HG03066 (cell line): ENCODE measurements at regions not wholly inside any gene's neighbourhood (a gene's known extent, or its start where the extent isn't known, plus 50 kb on each side); places are given as distances from the start of the nearest gene placed in this dataset.
"Not testable (repeated sequence)": the region's sequence is repeated elsewhere in the genome, so short reads cannot be mapped to it uniquely, and the experiment has no call there.

ENCODE experiments used
- ATAC-seq: cut with Tn5 transposase; IDR thresholded peaks from one replicate; pipeline ENCODE4 v1.9.1; 2021; ENCODE audit warnings: low read depth; ENCODE audit not compliant: unreplicated experiment

GRCh38 chrX:13387666-13388494, 68.0 kb upstream of the ATXN3L start:
- no peak for ATAC-seq

DNA sequence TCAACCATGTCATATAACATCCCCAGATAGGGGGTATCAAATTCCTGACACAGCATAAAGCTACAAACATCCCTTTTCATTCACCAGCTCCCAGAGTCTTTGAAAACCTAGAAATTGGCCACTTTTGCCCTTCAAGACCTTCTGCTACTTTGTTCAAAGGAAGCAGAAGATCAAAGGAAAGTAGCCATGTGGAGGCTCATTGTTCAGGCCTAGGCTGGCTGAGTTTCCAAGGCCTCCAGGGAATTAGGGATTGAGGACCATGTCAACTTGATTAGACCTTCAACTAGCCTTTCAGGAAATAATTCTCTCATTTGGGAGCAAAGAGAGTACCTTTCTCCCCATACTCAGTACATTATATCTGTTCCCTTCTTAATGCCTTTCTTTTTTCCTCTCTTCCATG, 66.8 kb upstream of the ATXN3L start:
- no peak for ATAC-seq

DNA sequence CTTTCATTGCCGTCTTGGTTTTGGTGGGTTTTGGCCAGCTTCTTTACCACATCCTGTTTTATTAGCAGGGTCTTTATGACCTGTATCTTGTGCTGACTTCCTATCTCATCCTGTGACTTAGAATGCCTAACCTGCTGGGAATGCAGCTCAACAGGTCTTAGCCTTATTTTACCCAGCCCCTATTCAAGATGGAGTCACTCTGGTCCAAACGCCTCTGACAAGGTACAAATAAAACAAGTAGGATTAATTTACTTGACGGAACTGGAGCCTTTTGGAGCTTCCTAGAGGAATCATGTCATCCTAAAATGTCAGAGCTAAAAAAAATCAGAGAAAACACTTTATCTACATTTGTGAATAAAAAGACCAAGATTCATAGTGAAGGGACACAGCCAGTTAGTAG, 66.2 kb upstream of the ATXN3L start:
- ATAC-seq = no peak

DNA sequence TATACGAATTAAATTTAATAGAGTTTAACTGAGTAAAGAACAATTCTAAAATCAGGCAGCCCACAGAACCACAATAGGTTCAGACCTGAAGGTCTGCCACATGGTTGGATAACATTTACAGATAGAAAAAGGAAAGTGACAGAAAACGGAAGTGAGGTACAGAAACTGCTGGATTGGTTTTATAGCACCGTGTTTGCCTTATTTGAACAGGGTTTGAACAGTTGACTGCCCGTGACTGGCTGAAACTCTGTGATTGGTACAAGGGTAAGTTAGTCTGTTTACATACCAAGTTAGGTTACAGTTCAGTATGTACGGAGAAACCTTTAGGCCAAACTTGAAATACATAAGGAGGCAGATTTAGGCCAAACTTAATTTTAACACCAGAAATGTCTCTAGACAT, 64.1 kb upstream of the ATXN3L start:
- ATAC-seq = no peak

GRCh38 chrX:13381514-13381913, 61.7 kb upstream of the ATXN3L start:
- no peak for ATAC-seq

GRCh38 chrX:13380211-13380610, 60.4 kb upstream of the ATXN3L start:
- no peak for ATAC-seq

DNA sequence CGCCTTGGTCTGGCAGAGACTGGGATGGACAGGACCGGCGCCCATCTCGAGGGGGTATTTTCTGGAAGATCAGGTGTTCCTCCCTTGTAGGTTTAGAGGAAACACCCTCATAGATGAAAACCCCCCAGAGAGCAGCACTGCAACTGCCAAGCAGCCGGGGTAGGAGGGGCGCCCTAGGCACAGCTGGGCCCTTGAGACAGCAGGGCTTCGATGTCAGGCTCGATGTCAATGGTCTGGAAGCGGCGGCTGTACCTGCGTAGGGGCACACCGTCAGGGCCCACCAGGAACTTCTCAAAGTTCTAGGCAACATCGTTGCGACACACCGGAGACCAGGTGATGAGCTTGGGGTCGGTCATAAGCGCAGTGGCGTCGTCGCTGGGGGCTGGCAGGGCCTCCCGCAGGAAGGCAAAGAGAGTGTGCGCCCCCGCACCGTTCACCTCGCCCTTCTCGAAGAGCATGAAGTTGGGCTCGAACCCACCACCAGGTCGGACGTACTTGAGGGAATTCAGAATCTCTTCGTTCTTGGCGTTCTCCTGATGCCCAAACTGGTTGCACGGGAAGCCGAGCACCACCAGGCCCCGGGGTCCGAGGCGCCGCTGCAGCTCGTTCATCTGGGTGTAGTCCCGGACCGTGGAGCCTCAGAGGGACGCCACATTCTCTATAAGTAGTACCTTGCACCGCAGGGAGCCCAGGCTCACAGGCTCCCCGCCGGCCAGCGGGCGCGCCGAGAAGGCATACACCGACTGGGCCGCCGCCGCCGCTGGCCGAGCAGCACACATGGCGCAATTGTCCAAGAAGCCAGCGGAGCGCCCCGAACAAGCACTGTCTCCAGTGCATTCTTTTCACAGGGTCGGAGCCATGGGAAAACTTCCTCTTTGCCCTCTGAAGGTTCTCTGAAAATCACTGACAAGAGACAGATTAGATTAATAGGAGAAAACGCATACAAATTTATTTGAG, 59.0 kb upstream of the ATXN3L start:
- not testable (repeated sequence) for ATAC-seq

GRCh38 chrX:13377550-13377934, 57.7 kb upstream of the ATXN3L start:
- no peak for ATAC-seq

GRCh38 chrX:13376857-13377549, 57.1 kb upstream of the ATXN3L start:
- ATAC-seq = no peak

DNA sequence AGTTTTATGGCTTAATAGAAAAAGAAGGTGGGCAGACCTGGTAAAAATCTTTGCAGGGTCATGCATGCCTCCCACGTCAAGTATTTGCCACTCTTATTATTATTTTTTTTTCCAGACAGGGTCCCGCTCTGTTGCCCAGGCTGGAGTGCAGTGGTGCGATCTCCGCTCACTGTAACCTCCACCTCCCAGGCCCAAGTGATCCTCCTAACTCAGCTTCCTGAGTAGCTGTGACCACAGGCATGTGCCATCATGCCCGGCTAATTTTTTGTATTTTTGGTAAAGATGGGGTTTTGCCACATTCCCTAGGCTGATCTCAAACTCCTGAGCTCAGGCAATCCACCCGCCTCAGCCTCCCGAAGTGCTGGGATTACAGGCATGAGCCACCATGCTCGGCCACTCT, 55.7 kb upstream of the ATXN3L start:
- not testable (repeated sequence) for ATAC-seq

DNA sequence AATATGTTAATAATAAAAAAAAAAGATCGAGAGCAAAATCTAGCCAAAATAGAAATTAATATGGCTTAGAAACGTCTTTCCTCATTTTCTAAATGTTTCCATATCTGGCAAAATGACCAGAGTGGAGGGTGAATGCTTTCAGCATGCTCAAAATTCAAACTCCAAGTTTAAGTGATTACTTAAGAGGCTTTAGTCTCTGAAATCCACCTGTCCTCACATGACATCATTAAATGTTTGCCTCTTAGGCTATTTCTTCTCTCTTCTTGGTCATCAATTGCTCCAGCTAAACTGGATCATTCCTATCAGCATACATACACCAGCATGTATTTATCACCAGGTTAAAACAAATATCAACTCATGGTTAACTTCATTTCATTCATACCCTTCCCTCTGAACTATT, 54.5 kb upstream of the ATXN3L start:
- no peak for ATAC-seq

DNA sequence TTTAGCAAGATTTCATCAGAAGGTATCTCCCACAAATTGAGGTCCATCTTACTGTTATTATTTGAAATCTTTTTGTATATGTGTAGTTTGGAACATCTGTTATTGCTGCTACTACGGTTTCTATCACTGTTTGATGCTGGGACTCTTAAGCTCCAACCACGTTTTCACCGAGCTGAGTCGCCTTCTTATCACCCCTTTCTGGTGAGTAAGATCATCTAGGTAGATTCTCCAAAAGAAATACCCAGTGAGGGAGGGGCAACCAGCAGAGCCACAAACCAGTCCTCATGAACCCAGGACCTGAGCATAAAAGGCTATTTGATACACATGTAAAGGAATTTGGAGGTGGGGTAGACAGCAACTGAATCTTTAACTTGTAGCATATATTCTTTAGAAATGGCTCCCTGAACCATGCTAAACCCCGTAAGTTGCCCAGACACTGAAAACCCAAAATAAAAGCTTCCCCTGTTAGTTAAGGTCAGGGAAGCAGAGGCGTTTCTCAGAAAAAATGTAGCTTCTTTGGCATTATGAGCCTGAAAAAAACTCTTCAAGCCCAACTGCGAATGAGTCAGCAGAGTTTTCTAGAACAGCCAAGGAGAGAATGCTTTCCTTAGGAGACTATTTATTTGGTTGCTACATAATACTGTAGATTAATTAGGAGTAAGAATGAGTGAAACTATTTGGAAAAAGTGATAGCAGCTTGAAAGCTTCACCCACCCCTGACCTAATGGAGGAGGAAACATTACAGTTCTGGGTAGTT, 53.8 kb upstream of the ATXN3L start:
- no peak for ATAC-seq

DNA sequence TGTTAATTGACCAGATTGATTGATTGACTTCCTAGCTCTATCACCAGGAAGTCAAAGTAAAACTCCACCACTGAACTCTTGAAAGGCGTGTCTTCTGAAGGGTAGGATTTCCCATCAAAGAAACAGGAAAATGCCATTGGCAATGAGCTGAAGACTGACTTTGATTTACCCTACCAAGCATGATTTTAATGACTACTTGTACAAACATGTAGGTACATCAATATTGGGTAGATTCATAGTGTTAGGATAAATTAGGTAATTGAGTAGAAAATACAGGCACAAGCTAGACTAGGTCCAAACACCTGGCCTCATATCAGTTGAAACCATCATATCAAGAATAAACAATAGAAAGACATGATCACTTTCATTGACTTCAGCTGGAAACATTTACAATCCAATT, 53.2 kb upstream of the ATXN3L start:
- no peak for ATAC-seq

DNA sequence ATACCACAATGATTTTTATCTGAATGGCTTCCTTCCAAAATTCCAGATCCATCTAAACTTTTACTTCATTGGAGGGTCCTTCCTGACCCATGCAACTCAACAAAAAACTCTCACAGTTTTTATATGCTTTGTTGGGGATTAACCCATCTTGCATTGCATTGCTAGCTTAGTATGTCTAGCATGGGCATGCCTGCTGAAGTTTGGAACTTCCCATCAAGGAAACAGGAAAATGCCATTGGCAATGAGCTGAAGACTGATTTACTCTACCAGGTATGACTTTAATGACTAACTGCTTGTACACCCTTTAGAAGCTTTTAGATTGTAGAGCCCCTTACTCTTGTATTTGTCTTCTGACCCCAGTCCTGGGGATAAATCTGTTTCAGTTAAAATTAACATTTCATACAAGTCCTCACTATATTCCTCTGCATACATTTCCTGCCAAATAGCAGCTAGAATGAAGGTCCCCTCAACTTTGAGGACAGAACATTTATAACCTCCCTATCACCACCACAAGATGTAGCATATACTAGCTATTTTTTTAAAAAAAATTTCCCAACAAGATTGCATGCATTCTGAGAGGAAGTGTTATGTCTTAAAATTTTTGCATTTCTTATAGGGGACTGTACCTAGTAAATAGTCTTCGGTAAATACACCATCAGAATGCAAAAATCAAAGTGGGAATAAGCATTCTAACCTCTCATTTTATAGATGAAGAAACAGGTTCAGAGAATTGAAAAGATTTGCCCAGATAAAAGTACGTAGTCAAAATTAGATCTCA, 52.5 kb upstream of the ATXN3L start:
- no peak for ATAC-seq

- no peak for ATAC-seq
These were observed 51.3 kb upstream of the ATXN3L start for GRCh38 chrX:13371186-13371585.

- ATAC-seq = no peak
These were observed 50.9 kb upstream of the ATXN3L start for GRCh38 chrX:13370713-13371112.
